Pancreas (tissue), 10 donors: ENCODE measurements at regions not wholly inside any gene's neighbourhood (a gene's known extent, or its start where the extent isn't known, plus 50 kb on each side); places are given as distances from the start of the nearest gene placed in this dataset.
"Not testable (repeated sequence)": the region's sequence is repeated elsewhere in the genome, so short reads cannot be mapped to it uniquely, and the experiment has no call there.

Source experiments
- ATAC-seq, 4 donors: fragments of 200-7000 bp; cut with Tn5 transposase; one replicate each; pipeline versions ENCODE4 v1.8.0 to v1.9.1; 2020; ENCODE audit warnings: mild to moderate bottlenecking in 4 of 4, moderate library complexity in 4 of 4
- DNase-seq, 6 donors: peaks; one replicate each; pipeline ENCODE4 v3.0.0-alpha.2; 2020
- FAIRE-seq: peaks from 2 replicates; lab custom pipeline; 2012; peaks lifted over from hg19 to GRCh38; lab: Jason Lieb, UNC
- H3K27ac ChIP-seq, 4 donors: fragments of 200-600 bp; sonication (generic); 1 replicate in 3 of 4; 2 replicates in 1 of 4; pipeline versions ENCODE4 v1.5.0 to v1.8.0; 2020
- H3K27me3 ChIP-seq, 4 donors: fragments of 200-600 bp; one replicate each; pipeline ENCODE4 v1.8.0; 2021
- H3K36me3 ChIP-seq, 3 donors: fragments of 200-600 bp; sonication (generic) in 1 of 3; one replicate each; pipeline versions ENCODE4 v1.5.0 to v1.8.0; 2020 to 2021
- H3K4me1 ChIP-seq, 3 donors: fragments of 200-600 bp; one replicate each; pipeline ENCODE4 v1.8.0; 2021
- H3K4me3 ChIP-seq, 4 donors: fragments of 200-600 bp; sonication (generic) in 2 of 4; one replicate each; pipeline versions ENCODE4 v1.5.0 to v1.8.0; 2020 to 2021
- H3K9me3 ChIP-seq, 4 donors: fragments of 200-600 bp; one replicate each; pipeline ENCODE4 v1.8.0; 2021
- WGBS, 2 donors: extraction: QIAGEN DNeasy Blood & Tissue Kit; methylation state at CpG; one replicate each; pipeline ENCODE4 v1.1.7; 2013; 5-methylcytosine and 5-hydroxymethylcytosine counted together
- intact Hi-C, 3 donors: fragments of 100-400 bp; cut with DNase I; formaldehyde crosslinking; loops; one replicate each; pipeline versions ENCODE4 v1.11.1 to v1.14.2; 2022
- TF ChIP-seq, protein P1 (sequence below), 4 donors: fragments of 200-600 bp; sonication (generic) in 3 of 4; IDR thresholded peaks; one replicate each; pipeline versions ENCODE4 v1.5.0 to v1.8.0; 2021; ENCODE audit warnings: antibody characterized with exemption in 4 of 4
- donor health status: healthy with polysubstance abuse.
- donor health status: DM: no; HTN: no; CAD: no; lungs with moderate emphysema.
- donor health status: DM: no; HTN: no; CAD: no.
- donor health status: control.
- donor health status: control.
- donor health status: Bipolar disorder and iron deficiency.
- donor health status: DM: yes; HTN: yes; CAD: no.
- donor health status: DM: no; HTN: no; CAD: no.
- donor health status: DM: no; HTN: no; CAD: no.
- donor health status: DM: yes; HTN: yes; CAD: no.

DNA sequence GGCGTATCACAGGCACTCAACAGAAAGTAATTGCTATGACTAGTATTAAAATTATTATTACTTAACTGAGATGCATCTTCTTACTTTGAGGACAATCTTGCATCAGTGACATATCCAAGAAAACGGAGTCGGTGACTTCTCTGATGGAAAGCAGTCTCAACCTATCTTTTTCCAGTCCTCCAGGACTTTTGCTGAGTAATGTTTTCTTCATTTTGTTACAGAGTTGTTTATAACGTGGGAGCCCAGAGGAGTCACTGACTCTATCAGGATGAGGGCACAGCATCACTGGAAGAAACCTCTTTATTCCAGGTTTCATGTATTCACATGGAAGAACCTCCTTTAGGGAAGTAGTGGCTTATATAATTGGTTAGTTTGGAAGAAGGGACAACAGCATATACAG, 51.5 kb upstream of the MELK start:
- DNase-seq (no peak), ATAC-seq (no peak), FAIRE-seq (no peak)
- 58 to 60% methylated on average over 4 of the region's 4 CpGs for WGBS, 2 donors
- no peaks in the 10 kb centered on the region for H3K4me1 ChIP-seq
- H3K27ac ChIP-seq: no peak overlapping the region
- intact Hi-C loops: no loop called here
- no peaks in the 10 kb centered on the region for H3K36me3 ChIP-seq
- no peaks in the 10 kb centered on the region for H3K9me3 ChIP-seq
- H3K27me3 ChIP-seq: no peaks in the 10 kb centered on the region
- TF ChIP-seq, protein P1, sequence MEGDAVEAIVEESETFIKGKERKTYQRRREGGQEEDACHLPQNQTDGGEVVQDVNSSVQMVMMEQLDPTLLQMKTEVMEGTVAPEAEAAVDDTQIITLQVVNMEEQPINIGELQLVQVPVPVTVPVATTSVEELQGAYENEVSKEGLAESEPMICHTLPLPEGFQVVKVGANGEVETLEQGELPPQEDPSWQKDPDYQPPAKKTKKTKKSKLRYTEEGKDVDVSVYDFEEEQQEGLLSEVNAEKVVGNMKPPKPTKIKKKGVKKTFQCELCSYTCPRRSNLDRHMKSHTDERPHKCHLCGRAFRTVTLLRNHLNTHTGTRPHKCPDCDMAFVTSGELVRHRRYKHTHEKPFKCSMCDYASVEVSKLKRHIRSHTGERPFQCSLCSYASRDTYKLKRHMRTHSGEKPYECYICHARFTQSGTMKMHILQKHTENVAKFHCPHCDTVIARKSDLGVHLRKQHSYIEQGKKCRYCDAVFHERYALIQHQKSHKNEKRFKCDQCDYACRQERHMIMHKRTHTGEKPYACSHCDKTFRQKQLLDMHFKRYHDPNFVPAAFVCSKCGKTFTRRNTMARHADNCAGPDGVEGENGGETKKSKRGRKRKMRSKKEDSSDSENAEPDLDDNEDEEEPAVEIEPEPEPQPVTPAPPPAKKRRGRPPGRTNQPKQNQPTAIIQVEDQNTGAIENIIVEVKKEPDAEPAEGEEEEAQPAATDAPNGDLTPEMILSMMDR (IDR thresholded peaks at IDR 0.05): no peak
- H3K4me3 ChIP-seq: no peak overlapping the region

DNA sequence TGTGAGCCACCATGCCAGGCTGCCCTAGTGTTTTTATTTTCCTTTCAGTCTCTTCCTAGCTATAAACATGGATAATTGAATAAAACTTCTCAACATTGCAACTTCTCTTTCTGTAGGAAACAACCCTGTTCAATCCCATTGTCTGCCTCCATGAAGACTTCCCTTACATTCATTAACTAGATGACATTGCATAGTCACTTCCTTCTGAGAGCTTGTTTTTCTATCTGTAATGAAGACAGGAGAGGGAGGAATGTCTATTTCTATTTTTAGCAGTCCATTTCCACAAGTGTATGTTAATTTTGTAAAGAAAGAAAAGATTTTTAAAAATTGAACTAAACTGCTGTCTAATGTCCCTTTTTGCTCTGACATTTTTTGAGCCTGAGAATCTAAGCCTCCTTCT, 55.6 kb upstream of the MELK start:
- intact Hi-C loops: no loop called here
- no peak for FAIRE-seq
- Histone ChIP-seq H3K4me3 (no peak overlapping the region), H3K4me1 (no peaks in the 10 kb centered on the region), H3K27ac (no peak overlapping the region), H3K36me3 (no peaks in the 10 kb centered on the region), H3K27me3 (no peaks in the 10 kb centered on the region), H3K9me3 (no peaks in the 10 kb centered on the region)
- TF ChIP-seq, protein P1 (IDR thresholded peaks at IDR 0.05): no peak
- no peak for ATAC-seq
- DNase-seq: no peak

DNA sequence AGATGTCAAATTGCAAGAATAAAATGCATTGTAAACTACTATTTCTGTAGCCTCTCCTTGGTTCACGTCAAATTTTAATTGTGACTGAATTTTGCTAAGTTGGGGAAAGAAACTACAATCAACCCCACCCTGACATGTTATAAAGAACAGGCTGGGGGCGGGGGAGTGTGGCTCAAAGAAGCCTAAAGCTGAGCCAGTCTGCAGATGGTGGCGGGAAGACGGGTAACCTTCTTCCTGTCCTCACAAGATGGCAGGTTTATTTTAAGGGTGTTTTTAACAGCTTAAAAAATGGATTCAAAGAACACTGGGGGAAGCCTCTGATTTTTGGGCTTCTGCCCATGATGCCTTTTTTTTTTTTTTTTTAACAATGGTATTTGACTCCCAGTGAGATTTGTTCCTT, 68.5 kb upstream of the MELK start:
- no peaks in the 10 kb centered on the region for H3K9me3 ChIP-seq
- TF ChIP-seq, protein P1 (IDR thresholded peaks at IDR 0.05): no peak
- H3K27me3 ChIP-seq: no peaks in the 10 kb centered on the region
- no peak for DNase-seq
- FAIRE-seq: no peak
- no peak overlapping the region for H3K4me3 ChIP-seq
- no peaks in the 10 kb centered on the region for H3K36me3 ChIP-seq
- intact Hi-C loops: no loop called here
- no peaks in the 10 kb centered on the region for H3K4me1 ChIP-seq
- WGBS, 2 donors: 90 to 93% methylated on average over 4 of the region's 4 CpGs
- H3K27ac ChIP-seq: no peak overlapping the region
- no peak for ATAC-seq

DNA sequence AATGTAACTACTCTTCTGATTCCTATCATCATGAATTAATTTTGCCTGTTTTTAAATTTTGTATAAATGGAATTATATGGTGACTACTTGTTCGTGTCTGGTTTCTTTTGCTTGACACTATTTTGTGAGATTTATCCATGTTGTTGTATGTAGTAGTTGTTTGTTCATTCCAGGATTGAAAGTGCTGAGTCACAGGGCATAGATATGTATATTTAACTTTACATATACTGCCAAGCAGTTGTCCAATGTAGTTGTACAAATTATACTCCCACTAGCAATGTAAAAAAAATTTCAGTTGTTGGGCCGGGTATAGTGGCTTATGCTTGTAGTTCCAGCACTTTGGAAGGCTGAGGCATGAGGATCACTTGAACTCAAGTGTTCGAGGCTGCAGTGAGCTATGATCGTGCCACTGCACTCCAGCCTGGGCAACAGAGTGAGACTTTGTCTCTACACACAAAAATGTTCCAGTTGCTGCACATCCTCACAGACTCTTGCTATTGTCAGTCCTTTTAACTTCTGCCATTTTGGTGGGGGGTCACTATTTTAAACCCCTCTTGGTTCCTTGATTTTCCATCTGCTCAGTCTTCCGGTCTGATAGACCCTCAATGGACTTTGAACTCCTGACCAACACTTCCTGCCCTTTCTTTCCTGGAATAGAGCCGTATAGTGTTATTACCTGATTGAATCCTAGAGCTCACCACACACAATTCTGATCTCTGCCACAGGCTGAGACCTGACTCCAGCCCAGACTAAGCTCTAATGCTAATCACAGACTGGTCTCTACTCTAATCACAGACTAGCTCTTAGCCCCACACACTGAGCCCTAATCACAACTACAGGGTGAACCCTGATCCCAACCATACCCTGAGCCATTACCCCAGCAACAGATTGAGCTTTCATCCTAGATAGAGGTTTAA, 69.3 kb upstream of the MELK start:
- intact Hi-C loops: no loop called here
- DNase-seq (no peak), ATAC-seq (no peak), FAIRE-seq (no peak)
- H3K4me3 ChIP-seq: no peak overlapping the region
- no peak overlapping the region for H3K27ac ChIP-seq
- 75 to 76% methylated on average over 6 of the region's 6 CpGs for WGBS, 2 donors
- H3K27me3 ChIP-seq: no peaks in the 10 kb centered on the region
- no peaks in the 10 kb centered on the region for H3K9me3 ChIP-seq
- no peaks in the 10 kb centered on the region for H3K4me1 ChIP-seq
- H3K36me3 ChIP-seq: no peaks in the 10 kb centered on the region
- TF ChIP-seq, protein P1 (IDR thresholded peaks at IDR 0.05): no peak

DNA sequence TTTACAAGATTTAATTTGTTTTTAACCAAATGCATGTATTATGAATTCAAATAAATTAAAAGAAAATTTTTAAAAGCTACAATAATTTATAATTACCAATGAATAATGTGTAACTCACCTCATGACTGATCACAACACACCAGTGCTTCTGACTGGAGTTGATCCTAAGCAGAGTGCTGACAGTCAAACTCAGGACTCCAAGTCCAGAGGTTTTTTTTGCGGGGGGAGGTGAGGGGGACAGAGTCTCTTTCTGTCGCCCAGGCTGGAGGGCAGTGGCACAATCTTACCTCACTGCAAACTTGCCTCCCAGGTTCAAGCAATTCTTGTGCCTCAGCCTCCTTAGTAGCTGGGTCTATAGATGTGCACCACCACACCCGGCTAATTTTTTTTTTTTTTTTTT, 71.0 kb upstream of the MELK start:
- WGBS, 2 donors: 89 to 93% methylated on average over 2 to 3 of the region's 3 CpGs
- Histone ChIP-seq H3K27me3 (no peaks in the 10 kb centered on the region), H3K36me3 (no peaks in the 10 kb centered on the region), H3K4me1 (no peaks in the 10 kb centered on the region), H3K9me3 (no peaks in the 10 kb centered on the region), H3K27ac (no peak overlapping the region), H3K4me3 (no peak overlapping the region)
- FAIRE-seq (no peak), DNase-seq (no peak), ATAC-seq (no peak)
- intact Hi-C loops: no loop called here
- TF ChIP-seq, protein P1 (IDR thresholded peaks at IDR 0.05): no peak

DNA sequence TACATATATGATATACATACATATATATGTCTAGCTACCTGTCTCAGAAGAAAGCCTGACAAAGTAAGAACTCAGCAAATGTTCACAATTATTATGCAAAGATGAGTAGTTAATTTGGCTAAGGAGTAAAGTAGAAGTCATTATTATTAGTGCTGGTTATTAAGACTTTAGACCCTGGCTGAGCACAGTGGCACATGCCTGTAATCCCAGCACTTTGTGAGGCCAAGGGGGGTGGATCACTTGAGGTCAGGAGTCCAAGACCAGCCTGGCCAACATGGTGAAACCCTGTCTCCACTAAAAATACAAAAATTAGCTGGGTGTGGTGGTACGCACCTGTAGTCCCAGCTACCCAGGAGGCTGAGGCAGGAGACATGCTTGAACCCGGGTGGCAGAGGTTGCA, 71.8 kb upstream of the MELK start:
- H3K9me3 ChIP-seq, H3K4me1 ChIP-seq, H3K36me3 ChIP-seq, ATAC-seq, DNase-seq, FAIRE-seq, H3K4me3 ChIP-seq, H3K27ac ChIP-seq, intact Hi-C loops, H3K27me3 ChIP-seq: not testable (repeated sequence)
- 86 to 96% methylated on average over 2 of the region's 2 CpGs for WGBS, 2 donors
